ENCODE measurements at regions not wholly inside any gene's neighbourhood (a gene's known extent, or its start where the extent isn't known, plus 50 kb on each side); places are given as distances from the start of the nearest gene placed in this dataset.
"Not testable (repeated sequence)": the region's sequence is repeated elsewhere in the genome, so short reads cannot be mapped to it uniquely, and the experiment has no call there.

GRCh38 chr5:39779831-39780230, 355.1 kb upstream of the DAB2 start:
- DNase-seq, result no peak

DNA sequence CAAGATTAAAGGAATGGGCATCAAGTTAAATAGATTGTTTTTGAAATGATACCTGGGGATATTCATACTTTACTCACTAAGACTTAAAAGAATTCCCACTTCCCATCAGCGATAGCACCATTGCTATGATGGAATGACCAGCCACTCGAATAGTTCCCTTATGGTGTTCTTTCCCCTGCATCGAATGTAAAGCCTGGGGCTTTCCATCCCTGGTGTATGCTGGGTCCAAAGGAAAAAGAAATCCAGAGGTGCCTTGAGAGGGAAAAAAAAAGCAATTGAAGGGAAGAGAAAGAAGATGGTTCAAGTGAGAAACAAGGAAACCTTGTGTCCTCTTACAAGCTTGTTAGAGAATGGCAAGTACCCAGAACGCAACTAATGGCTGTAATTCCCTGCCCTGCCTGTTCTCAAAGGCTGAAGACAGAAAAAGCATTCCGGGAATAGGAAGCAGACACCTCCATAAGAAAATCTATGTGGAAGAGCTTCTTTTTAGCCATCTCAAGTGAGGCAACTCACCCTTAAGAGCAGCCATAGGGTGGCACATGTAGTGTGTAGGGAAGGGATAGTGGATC, 351.1 kb upstream of the DAB2 start:
- no peak for DNase-seq

DNA sequence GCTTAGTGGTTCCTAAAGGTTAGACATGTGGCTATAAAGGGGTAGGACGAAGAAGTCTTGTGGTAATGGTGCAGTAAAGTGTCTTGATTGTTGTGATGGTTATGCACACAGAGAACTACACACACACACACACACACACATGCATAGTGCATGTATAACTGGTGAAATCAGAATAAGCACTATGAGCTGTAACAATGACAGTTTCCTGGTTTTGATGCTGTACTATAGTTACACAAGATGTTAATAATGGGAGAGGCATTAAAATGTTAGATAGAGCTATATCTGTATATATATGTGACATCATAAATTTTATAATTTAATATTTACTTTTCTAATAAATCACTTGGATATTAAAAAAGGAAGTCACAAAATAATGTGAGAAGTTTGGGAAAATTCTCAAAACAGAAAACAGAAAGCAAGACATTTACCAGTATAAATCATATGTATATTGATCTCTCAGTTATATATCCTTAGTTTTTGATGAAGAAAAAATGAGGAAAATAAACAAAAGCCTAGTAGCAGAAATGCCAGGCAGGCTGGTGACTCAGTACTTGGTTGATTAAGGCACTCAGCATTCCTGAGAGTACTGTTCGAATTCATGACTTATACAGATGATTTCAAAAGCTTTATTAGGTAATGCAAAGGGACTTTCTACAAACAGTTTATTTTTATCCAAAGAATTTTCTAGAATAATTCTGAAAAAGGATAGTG, 350.5 kb upstream of the DAB2 start:
- no peak for DNase-seq

GRCh38 chr5:39774605-39775004, 349.8 kb upstream of the DAB2 start:
- DNase-seq, result no peak

GRCh38 chr5:39772307-39772706, 347.5 kb upstream of the DAB2 start:
- no peak for DNase-seq

DNA sequence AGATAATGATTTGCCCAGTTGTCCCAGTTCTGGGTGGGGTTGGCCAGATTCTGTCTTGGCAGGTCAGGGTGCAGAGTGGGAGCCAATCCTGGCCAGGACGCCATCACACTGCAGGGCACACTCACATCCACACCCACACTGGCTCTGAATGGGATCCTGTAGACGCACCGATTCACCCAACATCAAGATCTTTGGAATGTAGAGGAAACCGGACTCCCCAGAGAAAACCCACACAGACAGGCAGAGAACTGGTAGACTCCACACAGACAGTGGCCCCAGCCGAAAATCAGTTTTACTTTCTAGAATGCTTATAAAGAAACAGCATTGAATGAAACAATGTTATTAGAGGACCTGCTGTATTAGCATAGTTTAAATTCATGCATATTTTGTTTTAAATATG, 343.1 kb upstream of the DAB2 start:
- no peak for DNase-seq

DNA sequence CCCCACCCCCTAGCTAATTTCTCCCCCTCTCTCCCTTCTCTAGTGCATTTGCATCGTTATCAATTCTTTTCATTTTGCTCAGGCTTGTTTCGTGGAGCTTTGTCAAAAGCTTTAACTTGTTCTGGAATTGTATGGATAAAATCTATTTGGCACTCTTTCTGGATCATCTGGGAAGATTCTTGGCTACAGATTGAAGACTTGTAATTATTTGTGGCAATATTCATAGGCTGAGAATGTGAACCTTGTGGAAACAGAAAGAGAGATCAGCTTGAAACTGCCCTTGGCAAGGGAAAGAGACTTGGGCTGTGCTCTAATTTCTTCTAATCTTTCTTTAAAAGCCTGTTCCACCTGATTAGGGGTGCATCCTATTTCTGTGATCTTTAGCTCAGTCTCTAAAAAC, 340.6 kb upstream of the DAB2 start:
- no peak for DNase-seq

DNA sequence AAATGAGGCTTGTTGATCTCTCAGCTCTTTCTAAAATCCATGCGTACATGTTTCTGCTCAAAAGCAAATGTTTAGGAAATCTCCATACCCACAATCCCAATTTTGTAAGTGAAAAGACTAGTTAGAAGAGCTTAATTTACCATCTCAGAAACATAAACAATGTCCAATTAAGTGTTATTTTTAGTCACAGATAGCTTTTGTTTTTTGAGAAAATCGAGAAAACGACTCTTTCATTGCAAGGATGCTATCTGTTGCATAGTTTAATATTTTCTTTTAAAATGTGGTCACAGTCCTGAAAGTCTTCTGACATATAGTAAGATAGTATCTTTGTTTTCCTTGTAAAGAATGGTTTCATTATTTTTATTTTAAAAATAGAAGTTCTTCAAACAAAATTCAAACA, 338.0 kb upstream of the DAB2 start:
- no peak for DNase-seq

- no peak for DNase-seq
Observed at GRCh38 chr5:39761199-39761950, 336.6 kb upstream of the DAB2 start.

- DNase-seq, result no peak
Observed at GRCh38 chr5:39760385-39761198, 335.8 kb upstream of the DAB2 start.

GRCh38 chr5:39759701-39760100, 334.9 kb upstream of the DAB2 start:
- DNase-seq, result no peak

DNA sequence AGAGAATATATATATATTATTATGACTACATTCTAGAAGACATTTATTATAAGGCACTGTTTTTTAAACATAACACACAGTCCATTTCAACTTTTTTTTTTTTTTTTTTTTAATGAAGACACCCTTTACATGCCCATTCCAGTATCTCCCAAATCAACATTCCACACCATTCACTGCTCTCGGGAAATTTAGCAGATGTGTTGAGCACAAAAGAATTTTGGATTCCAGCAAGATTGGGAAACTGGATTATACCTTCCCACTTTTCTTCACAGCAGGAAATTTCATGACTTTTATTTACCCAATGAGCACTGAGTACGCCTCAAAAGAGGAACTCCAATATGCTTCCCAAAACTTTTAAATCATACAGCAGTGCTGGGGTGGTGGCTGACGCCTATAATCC, 333.6 kb upstream of the DAB2 start:
- DNase-seq, result no peak

DNA sequence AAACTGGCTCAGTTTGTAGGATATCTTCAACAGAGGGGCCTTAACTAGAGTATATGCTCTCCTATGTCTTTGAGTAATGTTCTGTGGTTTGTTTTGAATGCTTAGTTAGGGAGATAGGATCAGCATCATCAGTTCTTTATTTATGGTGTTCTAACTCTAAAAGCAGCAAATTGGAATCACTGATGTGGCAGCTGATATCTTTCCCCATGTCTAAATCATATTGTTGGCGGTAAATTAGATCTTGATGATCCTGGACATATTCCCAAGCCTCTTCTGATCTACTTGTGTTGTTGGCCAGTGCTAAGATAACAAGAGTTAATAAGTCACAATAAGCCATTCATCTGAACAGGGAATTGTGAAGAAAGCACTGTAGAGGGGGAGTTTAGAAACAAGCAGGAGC, 332.4 kb upstream of the DAB2 start:
- DNase-seq, result no peak

DNA sequence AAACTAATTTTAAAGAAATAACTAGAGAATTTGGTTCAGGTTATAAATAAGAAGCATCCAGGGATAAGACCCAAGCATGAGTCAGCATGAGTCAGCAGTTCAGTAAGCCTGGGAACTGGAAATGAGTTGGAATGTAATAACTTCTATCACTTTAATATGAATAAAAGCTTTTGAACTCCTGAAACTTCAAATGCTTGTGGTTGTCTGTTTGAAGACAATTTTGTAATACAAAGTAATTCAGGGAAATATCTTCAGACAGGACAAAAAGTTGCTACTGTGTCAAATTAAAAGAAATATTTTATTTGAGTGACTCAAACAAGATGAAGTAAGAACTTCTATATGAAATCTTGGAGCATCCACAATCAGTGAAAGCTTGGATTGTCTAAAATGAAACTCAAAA, 331.2 kb upstream of the DAB2 start:
- no peak for DNase-seq

DNA sequence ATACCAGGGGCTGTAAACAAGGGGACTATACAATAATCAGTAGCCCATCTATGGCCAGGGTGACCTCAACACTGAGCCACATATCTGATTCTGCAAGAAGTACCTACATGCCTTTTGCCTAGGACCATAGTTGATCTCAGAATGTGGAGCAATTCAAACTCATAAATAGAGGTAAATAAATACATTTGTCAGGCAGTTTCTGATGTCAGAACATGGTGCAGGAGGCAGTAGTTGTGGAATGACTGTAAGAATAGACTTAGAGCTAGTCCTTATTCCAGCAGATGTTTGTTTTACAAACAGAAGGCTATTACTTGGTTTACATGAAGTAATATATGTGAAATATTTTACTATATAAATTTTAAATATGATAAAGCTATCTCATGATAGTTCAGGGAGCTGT, 330.7 kb upstream of the DAB2 start:
- DNase-seq, result no peak

- not testable (repeated sequence) for DNase-seq
Observed at GRCh38 chr5:39753747-39754146, 329.0 kb upstream of the DAB2 start.

- DNase-seq, result no peak
Observed at GRCh38 chr5:39750661-39751060, 325.9 kb upstream of the DAB2 start.

- no peak for DNase-seq
Observed at GRCh38 chr5:39742916-39743315, 318.1 kb upstream of the DAB2 start.

DNA sequence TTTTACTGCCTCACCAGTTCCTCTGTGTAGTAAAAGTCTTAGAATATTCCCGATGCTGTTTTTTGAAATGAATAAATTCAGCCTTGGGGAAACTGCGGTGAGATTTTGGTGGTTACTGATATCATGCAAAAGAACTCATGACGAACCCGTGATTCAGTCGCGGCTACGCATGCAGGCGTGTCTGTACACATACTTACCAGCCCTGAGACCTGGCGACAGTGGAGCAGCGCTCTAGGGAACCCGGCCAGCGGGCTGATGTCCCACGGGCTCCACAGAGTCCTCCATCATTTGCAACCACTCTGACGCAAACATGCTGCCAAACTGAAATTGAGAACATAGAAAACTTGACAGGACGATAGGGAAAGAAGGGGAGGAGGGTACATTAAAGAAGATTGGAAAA, 315.6 kb upstream of the DAB2 start:
- DNase-seq, result no peak

DNA sequence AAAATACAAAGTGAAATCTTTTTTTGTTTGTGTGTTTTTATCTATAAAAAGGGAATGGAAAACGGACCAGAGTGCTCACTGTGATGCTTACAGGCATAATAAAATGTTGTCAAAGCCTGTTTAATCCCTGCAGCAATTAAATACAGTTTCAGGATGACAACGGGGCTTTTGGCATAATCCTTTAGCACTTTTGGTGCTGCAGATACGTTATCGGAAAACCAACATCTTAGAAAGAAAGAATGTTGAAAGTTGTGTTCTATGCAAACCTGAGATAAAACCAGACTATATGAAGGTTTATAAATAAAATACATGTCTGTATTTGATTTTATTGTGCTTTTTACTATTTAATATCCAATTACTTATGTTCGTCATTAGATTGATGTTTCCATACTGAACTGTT, 307.4 kb upstream of the DAB2 start:
- no peak for DNase-seq

GRCh38 chr5:39730699-39731098, 305.9 kb upstream of the DAB2 start:
- no peak for DNase-seq

GRCh38 chr5:39730006-39730405, 305.2 kb upstream of the DAB2 start:
- no peak for DNase-seq

GRCh38 chr5:39726467-39726866, 301.7 kb upstream of the DAB2 start:
- DNase-seq, result no peak

GRCh38 chr5:39721394-39721793, 296.6 kb upstream of the DAB2 start:
- no peak for DNase-seq
